H1 (cell line): ENCODE measurements at regions not wholly inside any gene's neighbourhood (a gene's known extent, or its start where the extent isn't known, plus 50 kb on each side); places are given as distances from the start of the nearest gene placed in this dataset.

ENCODE experiments used
- ATF2 ChIP-seq: IDR thresholded peaks from 2 replicates; pipeline ENCODE4 v1.6.1; 2012; ENCODE audit warnings: low read length, inconsistent platforms
- CHD1 ChIP-seq: IDR thresholded peaks from 2 replicates; pipeline ENCODE4 v1.6.1; 2012; ENCODE audit warnings: low read depth, low read length, improper control_type of control experiment
- EZH2 ChIP-seq: fragments of 200-600 bp; sonication (generic); IDR thresholded peaks from 2 replicates; pipeline ENCODE4 v1.7.1; 2012; ENCODE audit warnings: low read depth, mild to moderate bottlenecking, moderate library complexity, low read length, inconsistent platforms; ENCODE audit not compliant: severe bottlenecking
- JUN ChIP-seq: IDR thresholded peaks from 2 replicates; pipeline ENCODE4 v1.6.1; 2011; ENCODE audit warnings: low read depth, mild to moderate bottlenecking, improper control_type of control experiment, low read length
- KDM4A ChIP-seq: IDR thresholded peaks from one replicate; pipeline ENCODE4 v1.7.1; 2012; ENCODE audit warnings: low read depth, mild to moderate bottlenecking, moderate library complexity, low read length, inconsistent platforms; ENCODE audit not compliant: severe bottlenecking
- SAP30 ChIP-seq: fragments of 300-600 bp; sonication (generic); IDR thresholded peaks from 2 replicates; pipeline ENCODE4 v1.7.1; 2012; ENCODE audit warnings: low read length, moderate library complexity, mild to moderate bottlenecking, inconsistent platforms; ENCODE audit not compliant: insufficient read depth, insufficient replicate concordance
- TAF7 ChIP-seq: optimal IDR thresholded peaks from 2 replicates; pipeline ENCODE3; 2011; ENCODE audit warnings: low read depth, mild to moderate bottlenecking, inconsistent platforms, low read length, moderate library complexity, borderline replicate concordance
- TBP ChIP-seq: IDR thresholded peaks from 2 replicates; pipeline ENCODE4 v1.6.1; 2011; ENCODE audit warnings: low read depth, low read length, improper control_type of control experiment
- TCF12 ChIP-seq: IDR thresholded peaks from 2 replicates; pipeline ENCODE4 v1.6.1; 2011; ENCODE audit warnings: low read depth, mild to moderate bottlenecking, low read length
- TF ChIP-seq, protein P1 (sequence below): fragments of 300-600 bp; sonication (generic); IDR thresholded peaks from 2 replicates; pipeline ENCODE4 v1.7.1; 2012; ENCODE audit warnings: low read length, moderate library complexity, mild to moderate bottlenecking, inconsistent platforms; ENCODE audit not compliant: insufficient replicate concordance

DNA sequence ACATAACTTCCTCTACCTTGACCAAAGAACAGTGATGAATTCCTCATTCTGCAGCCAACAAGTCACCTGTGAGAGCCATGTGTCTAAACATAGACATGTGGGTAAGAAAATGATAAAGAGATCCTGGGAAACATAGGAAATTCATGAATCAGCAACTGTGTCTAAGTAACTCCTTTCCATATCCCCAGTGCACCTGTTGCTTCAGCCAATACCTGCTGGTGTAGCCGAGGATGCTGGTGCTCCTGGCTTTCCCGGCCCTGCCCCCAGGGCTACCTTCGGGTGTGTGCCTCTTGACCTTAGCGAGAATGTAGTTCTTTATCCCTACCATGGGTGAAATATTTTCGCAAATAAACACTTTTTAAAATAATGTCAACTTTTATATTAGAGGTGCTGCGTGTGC is 114.1 kb downstream of the OR13A1 start (continued):
- TF ChIP-seq, protein P1, sequence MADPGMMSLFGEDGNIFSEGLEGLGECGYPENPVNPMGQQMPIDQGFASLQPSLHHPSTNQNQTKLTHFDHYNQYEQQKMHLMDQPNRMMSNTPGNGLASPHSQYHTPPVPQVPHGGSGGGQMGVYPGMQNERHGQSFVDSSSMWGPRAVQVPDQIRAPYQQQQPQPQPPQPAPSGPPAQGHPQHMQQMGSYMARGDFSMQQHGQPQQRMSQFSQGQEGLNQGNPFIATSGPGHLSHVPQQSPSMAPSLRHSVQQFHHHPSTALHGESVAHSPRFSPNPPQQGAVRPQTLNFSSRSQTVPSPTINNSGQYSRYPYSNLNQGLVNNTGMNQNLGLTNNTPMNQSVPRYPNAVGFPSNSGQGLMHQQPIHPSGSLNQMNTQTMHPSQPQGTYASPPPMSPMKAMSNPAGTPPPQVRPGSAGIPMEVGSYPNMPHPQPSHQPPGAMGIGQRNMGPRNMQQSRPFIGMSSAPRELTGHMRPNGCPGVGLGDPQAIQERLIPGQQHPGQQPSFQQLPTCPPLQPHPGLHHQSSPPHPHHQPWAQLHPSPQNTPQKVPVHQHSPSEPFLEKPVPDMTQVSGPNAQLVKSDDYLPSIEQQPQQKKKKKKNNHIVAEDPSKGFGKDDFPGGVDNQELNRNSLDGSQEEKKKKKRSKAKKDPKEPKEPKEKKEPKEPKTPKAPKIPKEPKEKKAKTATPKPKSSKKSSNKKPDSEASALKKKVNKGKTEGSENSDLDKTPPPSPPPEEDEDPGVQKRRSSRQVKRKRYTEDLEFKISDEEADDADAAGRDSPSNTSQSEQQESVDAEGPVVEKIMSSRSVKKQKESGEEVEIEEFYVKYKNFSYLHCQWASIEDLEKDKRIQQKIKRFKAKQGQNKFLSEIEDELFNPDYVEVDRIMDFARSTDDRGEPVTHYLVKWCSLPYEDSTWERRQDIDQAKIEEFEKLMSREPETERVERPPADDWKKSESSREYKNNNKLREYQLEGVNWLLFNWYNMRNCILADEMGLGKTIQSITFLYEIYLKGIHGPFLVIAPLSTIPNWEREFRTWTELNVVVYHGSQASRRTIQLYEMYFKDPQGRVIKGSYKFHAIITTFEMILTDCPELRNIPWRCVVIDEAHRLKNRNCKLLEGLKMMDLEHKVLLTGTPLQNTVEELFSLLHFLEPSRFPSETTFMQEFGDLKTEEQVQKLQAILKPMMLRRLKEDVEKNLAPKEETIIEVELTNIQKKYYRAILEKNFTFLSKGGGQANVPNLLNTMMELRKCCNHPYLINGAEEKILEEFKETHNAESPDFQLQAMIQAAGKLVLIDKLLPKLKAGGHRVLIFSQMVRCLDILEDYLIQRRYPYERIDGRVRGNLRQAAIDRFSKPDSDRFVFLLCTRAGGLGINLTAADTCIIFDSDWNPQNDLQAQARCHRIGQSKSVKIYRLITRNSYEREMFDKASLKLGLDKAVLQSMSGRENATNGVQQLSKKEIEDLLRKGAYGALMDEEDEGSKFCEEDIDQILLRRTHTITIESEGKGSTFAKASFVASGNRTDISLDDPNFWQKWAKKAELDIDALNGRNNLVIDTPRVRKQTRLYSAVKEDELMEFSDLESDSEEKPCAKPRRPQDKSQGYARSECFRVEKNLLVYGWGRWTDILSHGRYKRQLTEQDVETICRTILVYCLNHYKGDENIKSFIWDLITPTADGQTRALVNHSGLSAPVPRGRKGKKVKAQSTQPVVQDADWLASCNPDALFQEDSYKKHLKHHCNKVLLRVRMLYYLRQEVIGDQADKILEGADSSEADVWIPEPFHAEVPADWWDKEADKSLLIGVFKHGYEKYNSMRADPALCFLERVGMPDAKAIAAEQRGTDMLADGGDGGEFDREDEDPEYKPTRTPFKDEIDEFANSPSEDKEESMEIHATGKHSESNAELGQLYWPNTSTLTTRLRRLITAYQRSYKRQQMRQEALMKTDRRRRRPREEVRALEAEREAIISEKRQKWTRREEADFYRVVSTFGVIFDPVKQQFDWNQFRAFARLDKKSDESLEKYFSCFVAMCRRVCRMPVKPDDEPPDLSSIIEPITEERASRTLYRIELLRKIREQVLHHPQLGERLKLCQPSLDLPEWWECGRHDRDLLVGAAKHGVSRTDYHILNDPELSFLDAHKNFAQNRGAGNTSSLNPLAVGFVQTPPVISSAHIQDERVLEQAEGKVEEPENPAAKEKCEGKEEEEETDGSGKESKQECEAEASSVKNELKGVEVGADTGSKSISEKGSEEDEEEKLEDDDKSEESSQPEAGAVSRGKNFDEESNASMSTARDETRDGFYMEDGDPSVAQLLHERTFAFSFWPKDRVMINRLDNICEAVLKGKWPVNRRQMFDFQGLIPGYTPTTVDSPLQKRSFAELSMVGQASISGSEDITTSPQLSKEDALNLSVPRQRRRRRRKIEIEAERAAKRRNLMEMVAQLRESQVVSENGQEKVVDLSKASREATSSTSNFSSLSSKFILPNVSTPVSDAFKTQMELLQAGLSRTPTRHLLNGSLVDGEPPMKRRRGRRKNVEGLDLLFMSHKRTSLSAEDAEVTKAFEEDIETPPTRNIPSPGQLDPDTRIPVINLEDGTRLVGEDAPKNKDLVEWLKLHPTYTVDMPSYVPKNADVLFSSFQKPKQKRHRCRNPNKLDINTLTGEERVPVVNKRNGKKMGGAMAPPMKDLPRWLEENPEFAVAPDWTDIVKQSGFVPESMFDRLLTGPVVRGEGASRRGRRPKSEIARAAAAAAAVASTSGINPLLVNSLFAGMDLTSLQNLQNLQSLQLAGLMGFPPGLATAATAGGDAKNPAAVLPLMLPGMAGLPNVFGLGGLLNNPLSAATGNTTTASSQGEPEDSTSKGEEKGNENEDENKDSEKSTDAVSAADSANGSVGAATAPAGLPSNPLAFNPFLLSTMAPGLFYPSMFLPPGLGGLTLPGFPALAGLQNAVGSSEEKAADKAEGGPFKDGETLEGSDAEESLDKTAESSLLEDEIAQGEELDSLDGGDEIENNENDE, result no peak
- TF ChIP-seq TBP, result no peak
- no peak for TF ChIP-seq KDM4A
- TF ChIP-seq SAP30, result no peak
- no peak for TF ChIP-seq JUN
- TF ChIP-seq TCF12, result no peak
- no peak for TF ChIP-seq TAF7
- no peak for TF ChIP-seq CHD1
- no peak for TF ChIP-seq EZH2
- TF ChIP-seq ATF2, result no peak
